ENCODE measurements at regions not wholly inside any gene's neighbourhood (a gene's known extent, or its start where the extent isn't known, plus 50 kb on each side); places are given as distances from the start of the nearest gene placed in this dataset.

GRCh38 chr9:74281674-74282073 is 215.5 kb upstream of the RORB start:
- peak in 1 of 2 experiments; percentile 17 for DNase-seq

- DNase-seq: no peak
Observed at GRCh38 chr9:74282526-74283253, 214.4 kb upstream of the RORB start.

- DNase-seq: no peak
Observed at GRCh38 chr9:74284581-74285450, 212.3 kb upstream of the RORB start.

GRCh38 chr9:74293479-74293878 is 203.7 kb upstream of the RORB start:
- no peak for DNase-seq

DNA sequence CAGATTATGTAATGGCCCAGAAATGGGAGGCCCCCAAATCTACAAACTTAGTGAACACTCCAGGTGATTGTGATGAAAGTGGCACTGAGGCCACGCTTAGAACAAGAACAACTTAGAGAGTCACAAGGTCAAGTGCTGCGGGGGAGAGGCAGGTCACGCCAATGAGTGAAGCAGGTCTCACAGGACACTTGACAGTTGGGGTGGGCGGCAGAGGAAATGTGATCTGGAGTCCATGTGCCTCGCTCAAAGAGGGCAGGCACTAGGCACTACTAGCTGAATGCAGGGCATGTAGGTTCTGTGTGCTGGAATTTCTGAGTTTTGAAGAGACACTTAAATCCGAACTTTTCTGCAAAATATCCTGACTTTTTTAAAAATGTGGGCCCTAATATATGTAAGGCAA is 193.2 kb upstream of the RORB start:
- DNase-seq: no peak

DNA sequence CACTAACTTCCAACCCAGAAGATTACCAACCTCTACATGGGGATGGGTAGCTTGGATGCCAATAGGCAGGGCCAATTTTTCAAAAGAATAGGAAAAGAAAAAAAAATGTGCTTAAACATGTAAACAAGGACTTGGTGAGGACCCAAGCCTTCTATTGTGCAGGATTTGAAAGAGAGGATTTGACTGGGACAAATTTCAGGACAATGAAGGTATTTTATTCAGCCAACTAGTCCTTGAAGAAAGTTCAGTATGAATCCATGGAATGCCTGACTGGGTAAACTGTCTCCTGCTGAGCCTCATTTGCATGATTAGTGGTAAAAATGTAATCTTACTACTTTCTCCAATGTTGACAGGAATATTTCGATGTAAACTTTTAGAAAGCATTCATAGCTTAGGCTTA is 192.5 kb upstream of the RORB start:
- DNase-seq: no peak

- no peak for DNase-seq
Observed at GRCh38 chr9:74309654-74310053, 187.5 kb upstream of the RORB start.

GRCh38 chr9:74317235-74317634 is 179.9 kb upstream of the RORB start:
- DNase-seq: no peak

DNA sequence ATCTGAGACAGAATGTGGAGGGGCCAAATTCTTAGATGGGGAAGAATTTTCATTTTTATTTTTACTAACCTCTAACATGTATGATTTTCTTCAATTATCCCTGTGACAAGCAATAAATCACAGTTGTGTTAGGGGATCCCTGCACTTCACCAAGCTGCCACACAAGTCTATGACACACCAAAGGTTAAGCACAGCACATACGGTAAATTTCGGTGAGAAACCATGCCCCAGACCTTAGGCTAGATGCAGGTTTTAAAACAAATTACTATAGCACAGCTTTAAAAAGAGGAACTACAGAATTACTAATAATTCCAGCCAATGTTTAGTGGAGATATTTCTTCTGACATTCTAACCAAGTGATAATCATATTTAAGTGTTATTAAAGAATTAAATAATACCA is 175.7 kb upstream of the RORB start:
- DNase-seq: no peak

- DNase-seq: no peak
Observed at GRCh38 chr9:74322661-74323314, 174.3 kb upstream of the RORB start.

- no peak for DNase-seq
Observed at GRCh38 chr9:74330487-74331214, 166.5 kb upstream of the RORB start.

- no peak for DNase-seq
Observed at GRCh38 chr9:74331607-74332006, 165.5 kb upstream of the RORB start.

GRCh38 chr9:74333384-74334032 is 163.6 kb upstream of the RORB start:
- no peak for DNase-seq

GRCh38 chr9:74334271-74334670 is 162.9 kb upstream of the RORB start:
- no peak for DNase-seq

DNA sequence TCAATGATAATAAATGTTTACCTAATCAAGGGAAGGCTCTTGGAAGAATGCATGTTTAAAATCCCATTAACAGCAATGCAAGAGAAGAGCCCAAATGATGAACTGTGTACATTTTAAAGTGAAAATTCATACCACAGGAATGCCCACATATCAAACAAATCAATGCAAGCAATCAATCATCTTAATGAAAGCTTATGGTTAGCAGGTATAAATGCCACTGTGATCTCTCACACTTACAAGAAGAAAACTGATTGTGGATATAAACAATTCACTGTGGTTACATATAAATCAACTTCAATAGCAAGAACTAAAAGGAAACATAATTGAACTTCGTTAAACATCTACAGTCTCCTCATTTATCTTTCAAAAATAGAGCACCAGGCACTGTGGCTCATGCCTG is 161.0 kb upstream of the RORB start:
- no peak for DNase-seq

GRCh38 chr9:74348777-74349176 is 148.4 kb upstream of the RORB start:
- DNase-seq: no peak

DNA sequence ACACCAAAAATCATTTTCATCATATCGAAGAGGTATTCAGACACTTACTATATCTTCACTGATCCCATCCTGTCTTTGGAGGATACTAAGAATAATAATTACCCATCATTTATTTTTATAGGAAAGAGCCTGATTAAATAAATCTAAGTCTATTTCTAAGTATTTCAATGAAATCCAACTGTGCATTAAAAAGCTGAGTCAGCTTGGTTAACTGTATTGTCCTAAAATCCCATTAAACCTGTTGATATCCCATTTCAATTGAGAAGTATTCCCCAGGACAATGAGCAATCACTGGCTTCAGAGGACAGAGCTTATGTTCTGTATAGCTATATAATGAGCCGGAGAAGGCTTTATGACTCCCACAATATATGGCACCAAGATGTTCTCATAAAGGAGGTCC is 142.0 kb upstream of the RORB start:
- DNase-seq: no peak

- DNase-seq: no peak
Observed at GRCh38 chr9:74357577-74357976, 139.6 kb upstream of the RORB start.

GRCh38 chr9:74358959-74359358 is 138.2 kb upstream of the RORB start:
- no peak for DNase-seq

DNA sequence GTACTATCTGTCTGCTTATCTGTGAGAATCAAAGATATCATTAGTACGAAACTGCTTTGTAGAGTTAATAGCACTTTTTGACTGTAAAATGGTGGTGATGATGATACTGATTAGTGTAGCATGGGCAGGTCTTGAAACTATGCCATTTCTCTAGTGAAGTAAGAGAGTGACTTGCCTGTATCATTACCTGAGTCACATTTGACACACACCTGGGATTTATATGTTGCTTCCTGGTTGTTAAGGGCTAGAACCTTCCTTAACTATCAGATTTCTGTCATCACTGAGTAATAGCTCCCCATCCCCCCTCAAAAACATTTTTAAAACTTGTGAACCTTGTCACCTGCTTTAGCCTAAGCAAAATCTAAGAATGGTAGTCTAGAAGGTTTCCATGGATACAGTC is 135.6 kb upstream of the RORB start:
- no peak for DNase-seq

- DNase-seq: no peak
Observed at GRCh38 chr9:74362423-74362822, 134.7 kb upstream of the RORB start.

DNA sequence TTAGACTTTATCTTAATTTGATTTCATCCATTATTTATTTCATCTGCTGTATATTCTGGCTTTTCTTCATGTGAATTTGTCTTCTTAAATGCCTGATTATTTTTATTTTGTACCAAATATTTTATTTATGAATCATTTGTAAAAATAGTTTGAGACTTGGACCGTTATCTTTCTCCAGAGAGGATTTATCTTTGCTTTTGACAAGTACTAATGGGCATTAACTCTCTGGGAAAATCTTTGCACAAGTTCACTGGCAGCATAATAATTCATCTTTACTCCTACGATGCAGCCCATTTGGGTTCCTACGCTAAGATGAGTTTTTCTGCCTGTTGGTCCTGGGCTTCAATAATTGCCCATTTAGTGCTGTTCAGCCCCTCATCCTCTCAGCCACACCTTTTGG is 131.0 kb upstream of the RORB start:
- DNase-seq: no peak

GRCh38 chr9:74369844-74370243 is 127.3 kb upstream of the RORB start:
- no peak for DNase-seq
